Breast epithelium (tissue), 4 donors: ENCODE measurements at regions not wholly inside any gene's neighbourhood (a gene's known extent, or its start where the extent isn't known, plus 50 kb on each side); places are given as distances from the start of the nearest gene placed in this dataset.

Experiments used
- DNase-seq, 2 donors: peaks; one replicate each; pipeline ENCODE4 v3.0.0-alpha.2; 2019; ENCODE audit warnings: low spot score in 2 of 2
- H3K27ac ChIP-seq, 2 donors: fragments of 200-600 bp; sonication (generic) in 1 of 2; one replicate each; pipeline ENCODE4 v1.5.1; 2016 to 2019; ENCODE audit warnings: mild to moderate bottlenecking in 1 of 2
- H3K27me3 ChIP-seq, 2 donors: fragments of 200-600 bp; sonication (generic) in 1 of 2; one replicate each; pipeline versions ENCODE4 v1.5.1 to v1.6.0; 2017 to 2019; ENCODE audit warnings: control low read depth in 1 of 2, mild to moderate bottlenecking in 1 of 2
- H3K36me3 ChIP-seq: fragments of 200-600 bp; one replicate; pipeline ENCODE4 v1.5.1; 2019
- H3K4me1 ChIP-seq, 2 donors: fragments of 200-600 bp; sonication (generic); one replicate each; pipeline ENCODE4 v1.5.1; 2016 to 2019; ENCODE audit warnings: control low read depth in 1 of 2
- H3K4me3 ChIP-seq, 3 donors: fragments of 200-600 bp; sonication (generic); 1 replicate in 2 of 3; 2 replicates in 1 of 3; pipeline ENCODE4 v1.5.1; 2016 to 2019; ENCODE audit warnings: mild to moderate bottlenecking in 3 of 3, moderate library complexity in 2 of 3
- H3K9me3 ChIP-seq, 2 donors: fragments of 200-600 bp; sonication (generic) in 1 of 2; one replicate each; pipeline ENCODE4 v1.5.1; 2016 to 2019; ENCODE audit warnings: control low read depth in 1 of 2
- CTCF ChIP-seq, 3 donors: fragments of 450-650 bp; IDR thresholded peaks; one replicate each; pipeline ENCODE4 v1.5.1; 2016 to 2017; ENCODE audit warnings: antibody characterized with exemption in 3 of 3, mild to moderate bottlenecking in 3 of 3, moderate library complexity in 3 of 3
- POLR2A ChIP-seq: fragments of 450-650 bp; IDR thresholded peaks from one replicate; pipeline ENCODE4 v1.6.1; 2016; ENCODE audit warnings: antibody characterized with exemption, mild to moderate bottlenecking, moderate library complexity
- POLR2AphosphoS5 ChIP-seq, 3 donors: sonication (generic); formaldehyde crosslinking; IDR thresholded peaks; one replicate each; pipeline ENCODE4 v1.6.1; 2017; ENCODE audit warnings: antibody characterized with exemption in 3 of 3
- intact Hi-C: fragments of 100-400 bp; cut with DNase I; formaldehyde crosslinking; loops from one replicate; pipeline ENCODE4 v1.15.1; 2023; ENCODE audit warnings: low total_unique reads

- H3K36me3 ChIP-seq: no peaks in the 10 kb centered on the region
- TF ChIP-seq POLR2A (no peak), CTCF (IDR thresholded peaks at IDR 0.05) (no peak), POLR2AphosphoS5 (IDR thresholded peaks at IDR 0.05) (no peak)
- H3K9me3 ChIP-seq: no peaks in the 10 kb centered on the region
- peak overlapping the region; percentile 80 to 88 for H3K27ac ChIP-seq
- H3K27me3 ChIP-seq: no peaks in the 10 kb centered on the region
- intact Hi-C loops: no loop called here
- H3K4me1 ChIP-seq: peaks cover 3 to 6% of the 10 kb centered on the region in 2 donors
- no peak for DNase-seq
- H3K4me3 ChIP-seq: no peak overlapping the region
Observed at GRCh38 chr18:46385124-46385523, 271.9 kb downstream of the LOXHD1 start.

DNA sequence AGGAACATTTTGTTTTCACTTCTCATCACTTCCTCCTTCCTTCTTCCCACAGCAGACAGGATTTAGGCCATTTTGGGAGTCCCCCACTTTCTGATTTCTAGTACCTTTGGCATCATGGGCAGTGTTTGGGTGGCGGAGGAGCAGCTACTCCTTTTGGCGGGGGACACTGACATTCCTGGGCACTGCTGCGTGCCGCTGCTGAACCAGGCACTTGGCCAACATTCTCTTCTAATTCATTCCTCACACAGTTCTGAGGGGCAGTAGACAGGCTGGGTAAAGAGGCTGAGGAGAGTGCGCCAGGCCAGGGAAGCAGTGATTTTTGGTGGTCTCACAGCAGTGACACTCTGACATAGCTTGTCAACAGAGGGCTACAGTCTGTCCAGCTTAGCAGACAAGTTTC lies 270.2 kb downstream of the LOXHD1 start:
- Histone ChIP-seq H3K27ac (peak overlapping the region; percentile 80 to 88), H3K4me3 (peak overlapping the region in 1 of 3 donors; percentile 19), H3K9me3 (no peaks in the 10 kb centered on the region), H3K27me3 (no peaks in the 10 kb centered on the region), H3K4me1 (peaks cover 3 to 6% of the 10 kb centered on the region in 2 donors), H3K36me3 (no peaks in the 10 kb centered on the region)
- intact Hi-C loops: no loop called here
- no peak for TF ChIP-seq POLR2A
- peak in 1 of 2 donors; percentile 80 for DNase-seq

GRCh38 chr18:46387441-46388131 lies 269.4 kb downstream of the LOXHD1 start:
- DNase-seq: peak in 1 of 2 donors; percentile 40
- H3K4me1 ChIP-seq: peaks cover 3 to 6% of the 10 kb centered on the region in 2 donors
- H3K27me3 ChIP-seq: no peaks in the 10 kb centered on the region
- TF ChIP-seq POLR2AphosphoS5 (IDR thresholded peaks at IDR 0.05) (no peak), POLR2A (no peak)
- intact Hi-C loops: no loop called here
- H3K4me3 ChIP-seq: peak overlapping the region in 1 of 3 donors; percentile 7
- H3K27ac ChIP-seq: peak overlapping the region; percentile 80 to 88
- H3K9me3 ChIP-seq: no peaks in the 10 kb centered on the region
- H3K36me3 ChIP-seq: no peaks in the 10 kb centered on the region

GRCh38 chr18:46388286-46388685 lies 268.7 kb downstream of the LOXHD1 start:
- Histone ChIP-seq H3K27me3 (no peaks in the 10 kb centered on the region), H3K36me3 (no peaks in the 10 kb centered on the region), H3K4me3 (no peak overlapping the region), H3K27ac (peak overlapping the region; percentile 80 to 88), H3K4me1 (peaks cover 3 to 6% of the 10 kb centered on the region in 2 donors), H3K9me3 (no peaks in the 10 kb centered on the region)
- DNase-seq: peak in 1 of 2 donors; percentile 77
- intact Hi-C loops: no loop called here
- TF ChIP-seq CTCF (IDR thresholded peaks at IDR 0.05): no peak
- no peak for TF ChIP-seq POLR2A
- peak in 2 of 3 donors; percentile 28 to 82 for TF ChIP-seq POLR2AphosphoS5 (IDR thresholded peaks at IDR 0.05)

DNA sequence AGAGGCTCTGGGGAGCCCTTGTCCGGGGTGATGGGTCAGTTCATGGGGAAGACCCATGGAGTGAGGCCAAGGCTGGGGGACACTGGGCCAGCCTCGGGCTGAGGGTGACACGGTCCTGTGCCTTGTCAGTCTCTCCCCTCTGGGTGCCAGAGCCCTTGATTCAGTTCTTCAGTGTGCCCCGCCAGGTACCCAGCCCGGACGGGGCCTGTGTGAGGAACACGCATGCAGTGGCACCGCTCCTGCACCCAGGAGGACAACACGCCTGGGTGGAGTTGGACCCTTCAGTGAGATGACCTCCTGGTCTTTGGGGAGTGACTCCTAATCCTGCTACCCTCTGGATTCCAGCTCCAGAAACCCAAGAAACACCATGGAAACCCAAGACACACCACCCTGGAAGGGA lies 264.4 kb downstream of the LOXHD1 start:
- Histone ChIP-seq H3K9me3 (no peaks in the 10 kb centered on the region), H3K36me3 (no peaks in the 10 kb centered on the region), H3K27me3 (no peaks in the 10 kb centered on the region), H3K4me3 (no peak overlapping the region), H3K4me1 (no peaks in the 10 kb centered on the region), H3K27ac (no peak overlapping the region)
- TF ChIP-seq POLR2AphosphoS5 (IDR thresholded peaks at IDR 0.05): no peak
- no peak for TF ChIP-seq CTCF (IDR thresholded peaks at IDR 0.05)
- no peak for TF ChIP-seq POLR2A
- intact Hi-C loops: loop anchor here (10.0 kb wide), 1 partner anchor 422 kb away; no protein-coding TSS in a partner anchor
- DNase-seq: no peak

DNA sequence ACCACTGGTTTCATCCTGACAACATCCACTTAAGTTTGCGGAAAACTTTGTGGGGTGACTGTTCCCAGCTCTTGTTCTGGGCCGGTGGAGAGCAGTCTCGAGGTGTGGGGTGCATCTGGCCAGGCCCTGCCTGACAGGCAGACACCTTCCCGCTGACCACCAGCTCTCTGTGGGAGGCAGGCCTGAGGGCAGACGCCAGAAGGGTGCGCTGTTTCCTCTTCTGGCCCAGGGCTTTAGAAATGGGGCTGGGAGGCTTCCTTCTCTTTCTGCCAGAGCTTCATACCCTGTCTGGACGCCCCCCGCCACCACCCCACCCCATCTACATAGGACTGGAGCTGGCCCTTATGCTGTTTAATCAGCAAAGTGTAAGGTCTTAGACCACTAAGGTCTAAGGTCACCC lies 263.8 kb downstream of the LOXHD1 start:
- no peak for DNase-seq
- Histone ChIP-seq H3K27ac (no peak overlapping the region), H3K36me3 (no peaks in the 10 kb centered on the region), H3K27me3 (no peaks in the 10 kb centered on the region), H3K9me3 (no peaks in the 10 kb centered on the region), H3K4me3 (no peak overlapping the region), H3K4me1 (no peaks in the 10 kb centered on the region)
- intact Hi-C loops: loop anchor here (10.0 kb wide), 1 partner anchor 422 kb away; no protein-coding TSS in a partner anchor
- TF ChIP-seq POLR2A (no peak), CTCF (IDR thresholded peaks at IDR 0.05) (no peak), POLR2AphosphoS5 (IDR thresholded peaks at IDR 0.05) (no peak)
